ENCODE measurements at regions not wholly inside any gene's neighbourhood (a gene's known extent, or its start where the extent isn't known, plus 50 kb on each side); places are given as distances from the start of the nearest gene placed in this dataset.
"Not testable (repeated sequence)": the region's sequence is repeated elsewhere in the genome, so short reads cannot be mapped to it uniquely, and the experiment has no call there.

- FAIRE-seq: no peak
- DNase-seq (ENCODE audit: insufficient read length): no peak
- TF ChIP-seq TAF1 (IDR thresholded peaks at IDR 0.05; ENCODE audit: borderline replicate concordance, low read depth, low read length) (no peak), POLR2A (IDR thresholded peaks at IDR 0.05; ENCODE audit: low read depth, low read length) (no peak), POLR2AphosphoS5 (IDR thresholded peaks at IDR 0.05; ENCODE audit: low read depth, low read length) (no peak)
These were observed 346.3 kb upstream of the MDFIC2 start for GRCh38 chr3:70658513-70659310.

- no peak for TF ChIP-seq TAF1 (IDR thresholded peaks at IDR 0.05; ENCODE audit: borderline replicate concordance, low read depth, low read length)
- no peak for TF ChIP-seq POLR2AphosphoS5 (IDR thresholded peaks at IDR 0.05; ENCODE audit: low read depth, low read length)
- FAIRE-seq (no peak), DNase-seq (ENCODE audit: insufficient read length) (no peak)
These were observed 345.0 kb upstream of the MDFIC2 start for GRCh38 chr3:70657454-70657853.

- TF ChIP-seq TAF1 (IDR thresholded peaks at IDR 0.05; ENCODE audit: borderline replicate concordance, low read depth, low read length) (no peak), POLR2AphosphoS5 (IDR thresholded peaks at IDR 0.05; ENCODE audit: low read depth, low read length) (no peak), POLR2A (IDR thresholded peaks at IDR 0.05; ENCODE audit: low read depth, low read length) (no peak)
- DNase-seq (ENCODE audit: insufficient read length) (no peak), FAIRE-seq (no peak)
These were observed 335.4 kb upstream of the MDFIC2 start for GRCh38 chr3:70647823-70648222.

- FAIRE-seq (no peak), DNase-seq (ENCODE audit: insufficient read length) (no peak)
- TF ChIP-seq POLR2AphosphoS5 (IDR thresholded peaks at IDR 0.05; ENCODE audit: low read depth, low read length) (no peak), TAF1 (IDR thresholded peaks at IDR 0.05; ENCODE audit: borderline replicate concordance, low read depth, low read length) (no peak), POLR2A (IDR thresholded peaks at IDR 0.05; ENCODE audit: low read depth, low read length) (no peak)
These were observed 334.7 kb upstream of the MDFIC2 start for GRCh38 chr3:70647094-70647493.

- DNase-seq (ENCODE audit: insufficient read length) (no peak), FAIRE-seq (no peak)
- TF ChIP-seq POLR2AphosphoS5 (IDR thresholded peaks at IDR 0.05; ENCODE audit: low read depth, low read length): no peak
- TF ChIP-seq TAF1 (IDR thresholded peaks at IDR 0.05; ENCODE audit: borderline replicate concordance, low read depth, low read length): no peak
These were observed 334.2 kb upstream of the MDFIC2 start for GRCh38 chr3:70646635-70647034.

GRCh38 chr3:70640481-70640880 lies 328.0 kb upstream of the MDFIC2 start:
- TF ChIP-seq POLR2A (IDR thresholded peaks at IDR 0.05; ENCODE audit: low read depth, low read length): no peak
- TF ChIP-seq POLR2AphosphoS5 (IDR thresholded peaks at IDR 0.05; ENCODE audit: low read depth, low read length): no peak
- no peak for TF ChIP-seq TAF1 (IDR thresholded peaks at IDR 0.05; ENCODE audit: borderline replicate concordance, low read depth, low read length)
- no peak for FAIRE-seq
- no peak for DNase-seq (ENCODE audit: insufficient read length)

- no peak for FAIRE-seq
- no peak for TF ChIP-seq POLR2A (IDR thresholded peaks at IDR 0.05; ENCODE audit: low read depth, low read length)
- TF ChIP-seq TAF1 (IDR thresholded peaks at IDR 0.05; ENCODE audit: borderline replicate concordance, low read depth, low read length): no peak
- TF ChIP-seq POLR2AphosphoS5 (IDR thresholded peaks at IDR 0.05; ENCODE audit: low read depth, low read length): no peak
- no peak for DNase-seq (ENCODE audit: insufficient read length)
These were observed 322.9 kb upstream of the MDFIC2 start for GRCh38 chr3:70635301-70635700.

- TF ChIP-seq POLR2A (IDR thresholded peaks at IDR 0.05; ENCODE audit: low read depth, low read length): no peak
- no peak for TF ChIP-seq TAF1 (IDR thresholded peaks at IDR 0.05; ENCODE audit: borderline replicate concordance, low read depth, low read length)
- no peak for TF ChIP-seq POLR2AphosphoS5 (IDR thresholded peaks at IDR 0.05; ENCODE audit: low read depth, low read length)
These were observed 319.4 kb upstream of the MDFIC2 start for GRCh38 chr3:70631716-70632307.

GRCh38 chr3:70621451-70621850 lies 309.0 kb upstream of the MDFIC2 start:
- DNase-seq (ENCODE audit: insufficient read length) (no peak), FAIRE-seq (no peak)
- TF ChIP-seq TAF1 (IDR thresholded peaks at IDR 0.05; ENCODE audit: borderline replicate concordance, low read depth, low read length): no peak
- TF ChIP-seq POLR2AphosphoS5 (IDR thresholded peaks at IDR 0.05; ENCODE audit: low read depth, low read length): no peak
- no peak for TF ChIP-seq POLR2A (IDR thresholded peaks at IDR 0.05; ENCODE audit: low read depth, low read length)

More at GRCh38 chr3:70631716-70632307, 319.4 kb upstream of the MDFIC2 start:
- FAIRE-seq (no peak), DNase-seq (ENCODE audit: insufficient read length) (no peak)

- FAIRE-seq (no peak), DNase-seq (ENCODE audit: insufficient read length) (no peak)
- TF ChIP-seq POLR2A (IDR thresholded peaks at IDR 0.05; ENCODE audit: low read depth, low read length) (no peak), POLR2AphosphoS5 (IDR thresholded peaks at IDR 0.05; ENCODE audit: low read depth, low read length) (no peak), TAF1 (IDR thresholded peaks at IDR 0.05; ENCODE audit: borderline replicate concordance, low read depth, low read length) (no peak)
These were observed 308.5 kb upstream of the MDFIC2 start for GRCh38 chr3:70620956-70621355.

GRCh38 chr3:70620367-70620766 lies 307.9 kb upstream of the MDFIC2 start:
- DNase-seq (ENCODE audit: insufficient read length) (no peak), FAIRE-seq (no peak)
- TF ChIP-seq TAF1 (IDR thresholded peaks at IDR 0.05; ENCODE audit: borderline replicate concordance, low read depth, low read length) (no peak), POLR2A (IDR thresholded peaks at IDR 0.05; ENCODE audit: low read depth, low read length) (no peak), POLR2AphosphoS5 (IDR thresholded peaks at IDR 0.05; ENCODE audit: low read depth, low read length) (no peak)

- no peak for FAIRE-seq
These were observed 305.7 kb upstream of the MDFIC2 start for GRCh38 chr3:70618151-70618550.

GRCh38 chr3:70617349-70617748 lies 304.9 kb upstream of the MDFIC2 start:
- not testable (repeated sequence) for FAIRE-seq

More at GRCh38 chr3:70618151-70618550, 305.7 kb upstream of the MDFIC2 start:
- TF ChIP-seq TAF1 (IDR thresholded peaks at IDR 0.05; ENCODE audit: borderline replicate concordance, low read depth, low read length): no peak
- no peak for TF ChIP-seq POLR2A (IDR thresholded peaks at IDR 0.05; ENCODE audit: low read depth, low read length)
- TF ChIP-seq POLR2AphosphoS5 (IDR thresholded peaks at IDR 0.05; ENCODE audit: low read depth, low read length): no peak
- no peak for DNase-seq (ENCODE audit: insufficient read length)

More at GRCh38 chr3:70617349-70617748, 304.9 kb upstream of the MDFIC2 start:
- not testable (repeated sequence) for DNase-seq (ENCODE audit: insufficient read length)
